ENCODE measurements at regions not wholly inside any gene's neighbourhood (a gene's known extent, or its start where the extent isn't known, plus 50 kb on each side); places are given as distances from the start of the nearest gene placed in this dataset.

DNA sequence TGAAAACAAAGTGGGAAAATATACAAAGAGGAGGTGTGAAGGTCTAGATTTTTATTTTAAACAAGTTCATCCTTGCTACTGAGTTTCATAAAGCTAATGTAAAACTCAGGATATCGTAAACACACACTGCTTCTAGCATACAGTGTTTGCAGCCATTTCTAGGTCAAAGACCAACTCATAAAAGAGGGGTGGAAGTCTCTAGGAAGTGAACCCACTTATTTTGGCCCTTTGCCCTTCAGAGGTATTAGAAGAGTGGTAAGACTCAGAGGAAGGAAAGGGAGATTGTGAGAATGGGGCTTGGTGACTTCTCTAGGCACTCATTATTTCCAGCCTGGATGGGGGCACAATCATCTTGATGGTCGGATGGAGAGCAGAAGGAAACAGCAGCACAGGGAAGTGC, 91.2 kb downstream of the TNFSF18 start:
- DNase-seq: no peak

DNA sequence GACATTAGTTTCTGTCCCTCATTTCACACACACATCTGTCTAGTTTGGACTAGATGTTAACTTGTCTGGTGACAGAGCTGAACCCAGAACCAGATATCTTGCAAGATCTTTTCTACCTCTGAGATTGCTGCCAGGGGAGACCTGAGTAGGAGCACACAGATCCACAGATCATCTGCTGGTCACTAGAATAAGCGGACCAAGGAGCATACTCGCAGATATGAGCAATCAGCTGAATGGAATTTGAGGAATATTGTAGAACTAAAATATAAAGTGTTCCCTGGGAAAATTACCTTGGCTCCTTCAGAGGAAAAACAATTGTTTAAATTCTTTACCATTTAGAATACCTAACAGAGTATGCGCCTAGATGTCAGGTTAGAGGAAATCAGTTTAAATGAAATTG, 90.7 kb downstream of the TNFSF18 start:
- DNase-seq: peak; percentile 37

DNA sequence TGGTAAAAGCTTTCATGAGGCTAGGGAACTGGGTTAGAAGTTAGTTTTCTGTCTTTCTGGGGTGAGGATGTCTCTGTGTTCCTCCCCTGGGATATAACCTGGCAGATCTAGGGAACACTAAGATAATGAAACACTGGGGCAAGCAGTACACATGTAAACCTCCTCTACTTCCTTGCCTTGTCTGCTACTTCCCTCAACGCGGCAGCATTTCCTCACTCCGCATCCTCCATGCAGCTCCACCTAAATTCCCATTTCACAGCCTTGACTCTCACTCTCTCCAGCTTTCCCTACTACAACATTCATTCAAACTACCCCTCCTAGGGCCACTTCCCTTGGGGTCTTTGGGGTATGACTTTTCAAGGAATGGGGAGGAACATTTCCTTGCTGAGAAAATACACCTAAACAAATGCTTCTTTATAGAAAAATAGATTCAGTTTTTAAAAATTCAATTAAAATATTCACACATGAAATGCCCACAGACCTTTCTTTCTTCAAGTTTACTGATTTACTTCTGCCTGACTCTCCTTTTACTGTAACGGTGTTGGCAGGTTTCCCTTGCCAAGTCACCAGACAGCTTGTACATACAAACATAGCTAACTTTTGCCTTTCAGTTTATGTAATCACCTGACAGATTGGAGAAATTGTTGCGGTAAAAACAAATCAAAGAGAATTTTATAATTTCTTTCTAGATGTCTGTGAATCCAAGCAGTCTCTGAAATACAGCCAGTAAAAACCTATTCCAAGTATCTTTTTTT, 90.1 kb downstream of the TNFSF18 start:
- no peak for DNase-seq

DNA sequence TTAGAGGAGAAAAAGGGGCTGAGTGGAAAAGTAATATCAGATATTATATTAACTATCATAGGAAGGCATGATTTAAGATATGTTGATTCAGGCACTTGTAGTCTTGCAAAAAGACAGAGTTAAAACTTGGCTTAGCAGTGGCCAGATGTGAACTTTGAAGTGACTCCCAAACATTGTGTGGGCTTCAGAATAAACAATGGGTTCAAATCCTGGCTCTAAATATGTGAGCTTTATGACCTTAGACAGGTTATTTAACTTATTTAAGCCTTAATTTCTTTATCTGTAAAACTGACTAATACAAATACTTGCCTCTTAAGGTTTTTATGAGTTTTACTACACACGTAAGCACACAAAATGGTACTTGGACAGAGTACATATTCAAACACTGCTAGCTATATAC, 85.9 kb downstream of the TNFSF18 start:
- no peak for DNase-seq

DNA sequence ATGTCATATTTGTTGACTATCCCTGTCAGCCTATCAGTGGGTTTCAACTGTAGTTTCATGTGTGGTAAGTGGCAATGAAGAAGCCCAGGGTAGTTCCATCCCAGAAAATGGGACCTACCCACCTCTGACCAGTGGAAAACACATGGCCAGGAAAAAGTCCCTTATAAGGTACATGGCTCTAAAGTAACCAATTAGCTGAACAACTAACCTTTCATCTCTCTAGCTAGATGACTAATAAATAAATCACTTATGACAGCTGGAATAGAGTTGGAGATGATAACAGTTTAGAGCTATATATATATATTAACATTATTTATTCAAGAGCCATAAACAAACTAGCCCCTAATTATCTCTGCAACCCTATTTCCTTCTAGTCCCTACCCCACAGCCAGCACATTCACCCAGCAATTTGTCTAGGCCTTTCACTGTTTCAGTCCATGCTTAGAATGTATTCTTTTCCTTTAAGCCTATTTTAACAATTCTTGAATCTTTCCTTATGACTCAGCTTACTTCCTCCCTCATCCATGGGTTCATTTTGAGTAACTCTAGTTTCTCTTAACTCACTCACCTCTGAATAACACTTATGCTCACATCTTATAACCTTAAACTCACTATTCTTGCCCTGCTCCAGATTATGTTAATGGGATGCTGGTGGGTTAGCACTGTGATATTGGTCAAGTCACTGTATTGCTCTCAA, 83.7 kb downstream of the TNFSF18 start:
- DNase-seq: peak; percentile 57

DNA sequence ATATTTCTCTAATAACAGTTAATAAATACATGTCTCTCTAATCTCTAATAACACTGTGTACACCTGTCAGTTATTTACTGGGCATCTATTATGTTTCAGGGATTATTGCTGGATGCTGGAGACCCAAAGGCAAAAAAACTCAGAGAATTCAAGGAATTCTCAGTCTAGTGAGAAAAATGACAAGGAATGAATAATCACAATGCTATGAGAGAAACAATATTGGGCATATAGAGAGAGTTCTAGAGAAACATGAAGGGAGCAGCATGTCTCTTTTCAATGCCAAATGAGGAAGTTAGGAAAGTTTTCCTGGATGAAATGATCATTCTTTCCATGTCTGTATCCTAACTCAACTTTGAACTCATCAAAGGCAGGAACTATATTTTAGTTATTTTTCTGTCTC, 82.8 kb downstream of the TNFSF18 start:
- peak; percentile 31 for DNase-seq

DNA sequence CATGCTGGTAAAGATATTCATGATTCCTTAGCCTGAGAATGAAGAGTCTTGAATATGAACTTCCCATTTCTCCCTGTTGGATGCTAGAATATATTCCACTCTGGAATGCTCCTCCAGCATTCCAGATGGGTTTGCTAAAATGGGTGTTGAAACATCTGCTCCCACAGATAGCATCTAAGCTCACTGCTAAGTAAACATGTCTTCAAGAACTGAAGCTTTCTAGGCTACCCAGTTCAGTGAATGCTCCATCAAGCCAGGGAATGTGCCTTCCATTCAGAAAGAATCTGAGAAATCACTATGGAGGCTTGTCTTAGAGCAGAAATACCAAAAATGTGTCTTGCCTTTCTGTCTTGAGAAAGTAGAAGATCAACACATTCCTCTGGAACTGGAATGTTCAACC, 81.1 kb downstream of the TNFSF18 start:
- peak; percentile 86 for DNase-seq

DNA sequence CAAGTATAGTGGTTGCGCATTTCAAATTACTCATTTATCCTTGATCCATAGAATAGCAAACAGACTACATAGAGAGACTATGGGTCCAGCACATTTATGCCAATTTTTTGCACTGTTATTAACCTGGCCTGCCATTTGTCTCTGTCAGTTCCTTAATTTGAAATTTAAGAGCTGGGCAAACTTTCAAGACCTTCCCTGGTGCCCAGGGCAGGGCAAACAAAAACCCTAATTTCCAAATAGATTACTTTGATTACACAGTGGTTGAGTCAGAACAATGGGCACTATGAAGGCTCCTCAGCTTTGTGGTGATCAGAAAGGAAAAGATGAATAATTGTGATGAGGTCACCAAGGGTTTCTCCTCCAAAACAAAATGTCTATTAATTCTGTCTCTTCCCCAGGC, 80.6 kb downstream of the TNFSF18 start:
- peak; percentile 37 for DNase-seq

DNA sequence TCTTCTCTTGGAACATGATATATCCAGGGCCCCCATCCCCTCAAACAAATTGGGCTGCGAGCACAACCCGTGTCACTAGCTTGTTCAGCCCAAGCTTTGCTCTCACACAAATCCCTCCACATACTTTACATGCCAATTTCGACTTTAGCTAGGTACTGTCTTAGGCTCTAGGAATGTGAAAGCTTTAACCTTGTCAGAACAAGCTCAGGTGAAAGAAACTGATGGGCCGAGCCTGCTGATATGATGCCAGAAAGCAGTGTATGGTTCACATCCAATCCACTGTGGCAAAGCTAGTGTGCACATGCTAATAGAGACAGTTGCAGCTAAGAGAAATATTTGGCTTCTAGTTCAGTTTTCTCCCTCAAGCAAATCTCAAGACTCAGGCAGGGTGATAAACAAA, 79.5 kb downstream of the TNFSF18 start:
- DNase-seq: peak; percentile 53

DNA sequence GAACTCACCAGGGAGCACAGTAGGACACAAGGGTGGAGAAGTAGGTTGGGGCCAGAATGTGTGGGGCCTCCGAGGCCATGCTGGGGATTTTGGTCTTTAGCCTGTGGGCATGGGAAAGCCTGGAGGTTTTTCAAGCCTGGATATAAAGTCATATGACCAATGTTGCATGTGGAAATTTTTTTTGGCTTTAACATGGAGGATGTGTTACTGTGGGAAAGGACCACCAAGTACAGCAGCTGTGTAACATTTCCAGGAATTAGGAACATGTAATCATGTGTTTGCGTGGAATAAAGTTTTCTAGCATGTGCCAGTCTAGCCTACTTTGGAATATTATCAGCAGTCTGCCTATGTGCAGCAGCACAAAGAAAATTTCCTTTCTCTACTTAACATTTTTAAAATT, 78.5 kb downstream of the TNFSF18 start:
- DNase-seq: no peak

DNA sequence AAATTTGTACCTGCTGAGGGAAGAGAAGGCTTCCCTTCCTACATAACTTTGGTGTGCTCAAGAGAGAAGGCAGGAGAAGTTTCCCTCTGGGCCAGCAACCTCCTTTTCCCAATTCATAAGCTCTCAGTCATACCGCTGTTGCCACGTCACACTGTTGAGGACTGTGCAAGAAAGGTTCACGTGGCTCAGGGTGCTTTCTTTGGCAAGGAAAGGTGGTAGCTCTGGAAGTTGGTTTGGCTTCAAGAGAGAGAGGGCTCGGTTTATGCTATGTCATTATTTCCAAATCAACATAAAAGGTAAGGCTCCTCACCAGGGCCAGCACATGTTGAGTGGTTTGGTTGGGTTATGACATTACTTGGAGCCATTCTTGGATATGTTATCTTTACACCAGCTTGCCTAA, 77.3 kb downstream of the TNFSF18 start:
- DNase-seq: no peak

DNA sequence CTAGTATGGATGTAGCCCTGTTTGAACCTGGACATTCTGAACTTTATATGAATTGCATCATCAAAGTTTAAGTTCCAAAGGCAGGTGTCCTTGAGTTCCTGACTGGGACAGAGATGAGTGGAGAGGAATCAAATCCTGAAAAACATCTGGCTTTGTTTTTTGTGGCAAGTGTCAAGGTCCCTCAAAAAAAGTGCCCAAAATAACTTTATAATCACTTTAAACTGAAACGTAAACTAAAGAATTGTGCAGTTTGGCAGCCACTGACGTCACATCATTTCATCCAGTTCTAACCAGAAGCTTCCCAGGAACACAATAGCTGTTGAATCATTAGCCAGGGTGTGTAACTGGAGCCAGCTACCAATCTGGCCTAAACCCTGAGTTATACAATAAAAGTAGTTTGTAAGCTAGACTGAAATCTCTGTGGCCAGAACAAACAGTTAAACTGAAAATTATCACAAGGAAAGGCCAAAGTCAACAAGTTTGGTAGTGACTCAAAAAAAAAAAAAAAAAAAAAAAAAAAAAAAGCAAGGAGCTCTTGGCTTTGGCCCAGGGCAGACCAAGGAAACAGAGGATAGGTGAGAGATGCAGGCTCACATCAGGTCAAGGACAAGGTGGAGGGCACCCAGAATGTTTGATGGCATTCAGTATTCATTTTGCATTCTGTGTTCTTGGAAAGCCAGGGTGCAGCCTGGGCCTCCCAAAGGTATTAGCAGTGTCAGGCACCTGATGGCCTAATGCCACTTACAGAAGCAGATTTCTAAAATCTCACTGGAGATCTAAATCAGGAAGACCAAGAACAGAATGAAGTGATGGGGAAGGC, 74.3 kb downstream of the TNFSF18 start:
- peak; percentile 14 for DNase-seq

DNA sequence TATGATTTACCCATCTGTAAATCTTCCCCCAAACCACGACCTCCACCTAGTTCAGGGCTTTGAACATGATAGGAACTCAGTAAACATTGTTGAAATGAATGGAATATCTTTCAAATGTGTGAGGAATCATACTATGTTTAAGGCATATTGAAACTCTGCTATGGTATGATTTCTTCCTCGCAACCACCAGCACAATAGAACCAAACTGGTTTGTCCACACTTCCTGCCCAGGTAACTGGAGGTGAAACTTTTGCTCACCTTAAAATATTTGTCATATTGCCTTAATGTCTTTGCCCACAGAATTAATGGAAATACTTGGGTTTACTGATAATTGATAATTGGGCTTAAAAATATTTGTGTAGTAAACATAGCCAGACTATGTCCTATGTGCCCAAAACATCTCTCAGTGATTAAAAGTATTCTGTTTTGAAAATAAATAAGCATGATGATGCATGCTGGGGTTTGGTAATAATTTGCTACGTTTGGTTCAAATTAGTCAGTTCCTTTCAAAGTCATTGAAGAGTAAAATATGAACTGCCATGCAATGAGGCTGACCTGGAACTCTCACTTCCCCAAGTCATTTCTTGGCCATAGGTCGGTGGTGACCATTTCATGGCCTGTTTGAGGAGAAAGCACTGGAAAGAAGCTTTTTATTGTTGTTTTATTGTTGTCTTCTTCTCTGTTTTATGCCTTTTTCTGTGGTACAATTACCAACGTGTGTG, 73.3 kb downstream of the TNFSF18 start:
- DNase-seq: no peak

DNA sequence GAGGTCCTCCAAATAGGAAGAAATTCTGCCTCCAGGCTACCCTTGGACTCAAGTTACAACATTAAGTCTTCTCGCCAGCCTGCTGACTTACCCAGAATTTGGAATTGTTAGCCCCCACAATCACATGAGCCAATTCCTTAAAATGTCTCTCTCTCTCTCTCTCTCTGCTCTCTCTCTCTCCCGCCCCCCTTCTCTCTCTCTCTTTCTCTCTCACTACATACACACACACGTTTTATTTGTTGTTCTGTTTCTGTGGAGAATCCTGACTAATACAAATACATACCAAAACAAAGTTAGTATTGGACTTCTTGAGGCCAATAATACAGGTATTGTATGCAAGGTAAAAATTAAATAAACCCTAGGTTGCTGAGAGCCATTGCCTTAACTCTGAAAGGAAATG, 72.1 kb downstream of the TNFSF18 start:
- no peak for DNase-seq

DNA sequence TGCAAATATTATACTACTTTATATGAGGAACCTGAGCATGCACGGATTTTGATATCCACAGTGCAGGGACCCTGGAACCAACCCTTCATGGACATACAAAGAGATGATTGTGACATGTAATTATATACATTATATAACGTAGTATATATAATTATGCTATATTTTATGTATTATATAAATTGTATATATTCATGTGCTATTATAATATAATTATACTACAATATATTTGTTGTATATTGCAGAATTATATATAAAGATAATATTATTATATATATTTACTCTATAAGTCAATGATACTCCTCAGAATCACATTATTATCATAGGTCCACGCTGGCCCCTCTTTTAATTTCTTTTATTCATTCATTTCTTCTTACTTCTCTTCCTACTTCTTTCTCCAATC, 70.9 kb downstream of the TNFSF18 start:
- DNase-seq: no peak

DNA sequence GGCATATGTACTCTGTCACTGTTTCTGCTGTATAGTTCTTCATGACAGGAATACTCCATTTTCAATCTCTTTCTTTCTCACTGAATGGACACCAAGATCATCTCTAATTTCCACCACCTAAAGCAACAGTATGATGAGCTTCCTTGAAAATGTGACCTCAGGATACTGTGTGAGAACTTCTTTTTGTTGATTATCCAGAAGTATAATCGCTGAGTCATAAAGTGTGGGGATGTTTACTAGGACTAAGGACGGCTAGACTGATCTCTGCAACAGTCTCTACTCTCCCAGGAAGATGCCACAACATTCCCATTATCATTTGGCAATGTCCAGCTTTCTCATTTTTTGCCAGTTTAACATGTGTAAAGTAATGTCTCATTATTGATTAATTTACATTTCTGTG, 70.3 kb downstream of the TNFSF18 start:
- DNase-seq: no peak

DNA sequence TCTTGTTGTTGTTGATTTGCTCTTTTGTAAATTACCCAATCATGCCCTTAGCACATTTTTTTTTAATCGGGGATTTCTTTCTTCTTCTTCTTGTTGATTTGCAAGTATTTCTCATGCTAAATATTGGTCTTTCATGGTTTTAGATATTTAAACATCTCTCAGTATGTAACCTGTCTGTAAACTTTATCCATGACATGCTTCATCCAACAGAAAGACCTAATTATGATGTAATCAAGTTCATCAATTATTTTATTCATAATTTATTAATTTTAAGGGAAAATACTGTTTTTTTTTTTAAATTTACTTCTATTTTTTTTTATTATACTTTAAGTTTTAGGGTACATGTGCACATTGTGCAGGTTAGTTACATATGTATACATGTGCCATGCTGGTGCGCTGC, 69.8 kb downstream of the TNFSF18 start:
- DNase-seq: no peak

Measured in NCI-H226 (cell line).